B cell (primary cell): ENCODE measurements at regions not wholly inside any gene's neighbourhood (a gene's known extent, or its start where the extent isn't known, plus 50 kb on each side); places are given as distances from the start of the nearest gene placed in this dataset.

Experiments
- EZH2 ChIP-seq: IDR thresholded peaks from 2 replicates; pipeline ENCODE4 v1.6.1; 2012; ENCODE audit warnings: borderline replicate concordance, low read depth, mild to moderate bottlenecking, moderate library complexity, low read length; ENCODE audit not compliant: insufficient read depth, poor library complexity, severe bottlenecking
- TF ChIP-seq, protein P1 (sequence below): fragments of 200-600 bp; IDR thresholded peaks from one replicate; pipeline ENCODE4 v1.8.0; 2022; ENCODE audit warnings: antibody characterized with exemption, mild to moderate bottlenecking

GRCh38 chr3:22748453-22749045, 454.6 kb upstream of the UBE2E2 start:
- TF ChIP-seq, protein P1, sequence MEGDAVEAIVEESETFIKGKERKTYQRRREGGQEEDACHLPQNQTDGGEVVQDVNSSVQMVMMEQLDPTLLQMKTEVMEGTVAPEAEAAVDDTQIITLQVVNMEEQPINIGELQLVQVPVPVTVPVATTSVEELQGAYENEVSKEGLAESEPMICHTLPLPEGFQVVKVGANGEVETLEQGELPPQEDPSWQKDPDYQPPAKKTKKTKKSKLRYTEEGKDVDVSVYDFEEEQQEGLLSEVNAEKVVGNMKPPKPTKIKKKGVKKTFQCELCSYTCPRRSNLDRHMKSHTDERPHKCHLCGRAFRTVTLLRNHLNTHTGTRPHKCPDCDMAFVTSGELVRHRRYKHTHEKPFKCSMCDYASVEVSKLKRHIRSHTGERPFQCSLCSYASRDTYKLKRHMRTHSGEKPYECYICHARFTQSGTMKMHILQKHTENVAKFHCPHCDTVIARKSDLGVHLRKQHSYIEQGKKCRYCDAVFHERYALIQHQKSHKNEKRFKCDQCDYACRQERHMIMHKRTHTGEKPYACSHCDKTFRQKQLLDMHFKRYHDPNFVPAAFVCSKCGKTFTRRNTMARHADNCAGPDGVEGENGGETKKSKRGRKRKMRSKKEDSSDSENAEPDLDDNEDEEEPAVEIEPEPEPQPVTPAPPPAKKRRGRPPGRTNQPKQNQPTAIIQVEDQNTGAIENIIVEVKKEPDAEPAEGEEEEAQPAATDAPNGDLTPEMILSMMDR = no peak
- TF ChIP-seq EZH2 = no peak
